NCI-H1694 (cell line): ENCODE measurements at regions not wholly inside any gene's neighbourhood (a gene's known extent, or its start where the extent isn't known, plus 50 kb on each side); places are given as distances from the start of the nearest gene placed in this dataset.
"Not testable (repeated sequence)": the region's sequence is repeated elsewhere in the genome, so short reads cannot be mapped to it uniquely, and the experiment has no call there.

Source experiments
- DNase-seq: peaks from one replicate; lab custom pipeline; 2025; lab: John Stamatoyannopoulos, UW

DNA sequence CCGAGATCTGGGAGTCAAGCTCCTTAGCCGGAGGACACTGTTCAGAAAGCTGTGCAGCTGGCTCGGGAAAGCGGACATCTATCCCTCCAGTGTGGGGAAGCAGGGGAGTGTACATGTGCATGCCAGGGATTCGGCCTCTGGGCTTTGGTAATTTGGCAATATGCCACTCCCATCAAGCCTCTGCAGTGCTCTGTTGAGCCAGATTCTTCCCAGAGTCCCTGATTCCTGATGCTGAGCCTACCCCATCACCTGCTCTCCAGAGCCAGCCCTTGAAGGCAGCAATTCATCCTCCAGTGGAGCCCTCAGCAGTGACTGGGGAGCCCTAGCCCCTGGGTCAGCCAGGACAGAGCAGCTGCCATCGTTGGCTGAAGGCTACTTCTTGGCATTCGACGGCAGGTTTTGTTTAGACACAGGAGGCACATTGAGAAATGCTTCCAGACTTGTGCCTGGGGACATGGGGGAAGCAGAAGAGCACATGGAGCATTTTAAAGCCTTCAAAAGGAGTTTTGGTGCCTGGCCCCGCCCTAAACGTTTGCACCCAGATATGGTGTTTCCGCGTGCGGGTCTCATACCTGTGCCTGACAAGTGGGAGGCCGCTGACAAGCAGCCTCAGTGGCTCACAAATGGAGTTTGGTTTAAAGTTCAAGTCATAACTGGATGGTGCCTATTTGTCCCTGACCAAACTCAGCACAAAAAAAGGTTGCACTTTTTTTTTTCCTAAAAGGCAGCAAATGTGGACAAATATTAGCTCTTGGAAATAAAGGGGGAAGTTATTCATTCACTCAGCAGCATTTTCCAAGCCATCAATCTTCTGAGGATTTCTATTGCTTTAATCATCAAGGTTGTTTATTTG lies 272.8 kb downstream of the CYRIA start:
- no peak for DNase-seq

DNA sequence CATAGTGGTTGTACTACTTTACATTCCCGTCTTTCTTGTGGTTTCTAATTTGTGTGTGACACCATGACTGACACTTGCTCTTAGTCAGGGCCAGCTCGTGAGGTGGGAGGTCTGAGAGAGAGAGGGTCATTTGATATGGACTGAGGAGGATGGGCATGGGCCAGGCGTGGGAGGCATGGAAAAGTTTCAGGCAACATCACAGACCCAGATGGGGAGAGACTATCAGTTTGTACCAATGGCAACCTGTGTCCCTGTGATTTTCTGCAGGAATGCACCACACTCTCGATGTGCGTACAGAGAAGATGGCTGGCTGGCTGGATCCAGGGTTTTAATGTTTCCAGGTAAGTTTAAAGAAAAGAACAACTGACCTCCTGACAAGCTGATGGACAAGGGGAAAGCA lies 273.6 kb downstream of the CYRIA start:
- no peak for DNase-seq

DNA sequence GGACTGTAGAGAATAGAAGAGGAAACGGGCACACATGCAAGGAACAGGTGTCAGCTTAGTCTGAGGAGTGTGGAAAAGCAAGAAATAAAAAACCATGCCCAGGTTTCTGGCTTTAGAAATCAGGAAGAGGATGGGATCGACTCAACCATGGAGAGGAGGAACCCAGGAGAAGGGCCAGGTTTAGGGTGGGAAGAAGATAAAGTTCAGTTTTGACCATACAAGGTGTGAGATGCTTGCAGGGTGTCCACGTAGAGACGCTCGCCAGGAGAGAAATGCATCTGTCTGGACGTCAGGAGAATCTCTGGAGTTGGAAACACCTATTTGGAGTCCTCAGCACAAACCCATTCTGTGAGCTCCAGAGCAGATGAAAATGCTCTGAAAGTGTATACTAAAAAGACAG lies 275.1 kb downstream of the CYRIA start:
- no peak for DNase-seq

GRCh38 chr2:16389611-16390010 lies 276.0 kb downstream of the CYRIA start:
- no peak for DNase-seq

DNA sequence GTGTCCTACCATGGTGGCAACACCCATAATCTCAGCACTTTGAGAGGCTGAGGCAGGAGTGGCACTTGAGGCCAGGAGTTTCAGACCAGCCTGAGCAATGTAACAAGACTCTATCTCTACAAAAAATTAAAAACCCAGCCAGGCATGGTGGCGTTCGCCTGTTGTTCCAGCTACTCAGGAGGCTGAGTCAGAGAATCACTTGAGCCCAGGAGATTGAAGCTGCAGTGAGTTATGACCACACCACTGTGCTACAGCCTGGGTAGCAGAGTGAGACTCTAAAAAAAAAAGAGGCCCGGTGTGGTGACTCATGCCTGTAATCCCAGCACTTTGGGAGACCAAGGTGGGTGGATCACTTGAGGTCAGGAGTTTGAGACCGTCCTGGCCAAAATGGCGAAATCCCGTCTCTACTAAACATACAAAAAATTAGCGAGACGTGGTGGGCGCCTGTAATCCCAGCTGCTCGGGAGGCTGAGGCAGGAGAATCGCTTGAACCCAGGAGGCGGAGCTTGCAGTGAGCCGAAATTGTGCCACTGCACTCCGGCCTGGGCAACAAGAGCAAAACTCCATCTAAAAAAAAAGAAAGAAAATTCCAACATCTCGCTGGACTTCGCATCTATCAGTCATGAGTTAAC lies 277.3 kb downstream of the CYRIA start:
- DNase-seq: not testable (repeated sequence)

- no peak for DNase-seq
Measured at GRCh38 chr2:16387461-16387984, 278.1 kb downstream of the CYRIA start.

DNA sequence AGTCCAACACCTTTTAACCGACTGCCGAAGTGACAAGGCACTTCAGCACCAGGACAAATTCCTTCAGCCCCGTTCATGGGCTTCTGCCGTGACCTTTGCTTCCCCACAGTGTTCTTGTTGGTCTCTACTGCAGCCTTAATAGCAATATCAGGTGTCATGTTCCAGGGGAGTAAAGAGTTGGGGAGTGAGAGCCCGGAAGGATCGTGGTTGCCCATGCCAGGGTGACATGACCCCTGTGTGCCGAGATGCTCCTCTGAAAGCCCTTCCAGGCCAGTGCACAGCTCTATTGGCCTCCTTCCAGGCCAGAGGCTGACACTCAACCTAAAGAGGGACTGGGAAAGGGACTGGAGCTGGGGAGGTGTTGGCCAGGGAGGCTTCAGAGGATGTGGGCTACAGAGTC lies 279.2 kb downstream of the CYRIA start:
- DNase-seq: no peak

DNA sequence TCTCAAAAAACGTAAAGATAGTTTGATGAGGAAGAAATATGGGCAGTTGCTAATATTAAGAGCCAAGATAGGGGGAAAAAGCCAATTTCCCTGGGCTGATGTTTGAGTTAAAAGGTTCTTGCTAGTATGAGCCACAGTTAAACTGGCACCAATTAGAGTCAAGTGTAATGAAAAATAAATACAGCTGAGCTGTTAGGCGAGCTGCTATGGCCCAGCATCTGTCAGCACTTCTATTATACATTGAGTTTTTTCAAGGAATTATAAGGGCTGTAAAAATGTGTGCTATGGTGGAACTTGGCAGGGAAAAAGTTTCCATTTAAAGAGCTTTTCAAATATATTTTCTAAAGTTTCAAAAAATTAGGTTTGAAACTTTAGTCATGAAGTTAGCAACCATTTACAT lies 279.6 kb downstream of the CYRIA start:
- DNase-seq: no peak

DNA sequence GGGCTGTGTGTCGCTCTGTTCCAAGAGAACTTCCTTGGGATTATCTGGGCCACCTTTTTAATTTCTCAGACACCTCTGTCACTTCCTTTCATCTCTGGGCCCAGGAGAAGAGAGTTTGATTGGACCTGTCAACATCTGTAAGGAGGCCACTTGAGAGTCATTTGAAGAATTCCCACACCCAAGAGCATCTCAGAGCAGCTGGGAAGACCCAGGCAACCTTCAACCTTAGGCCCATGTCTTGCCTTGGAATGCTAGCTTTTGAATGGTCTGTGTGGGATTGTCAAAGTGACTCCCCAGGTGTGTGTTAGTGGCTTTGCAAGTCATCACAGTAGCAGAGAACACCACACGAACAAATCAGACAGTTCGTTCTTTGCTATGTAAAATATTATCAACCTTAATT lies 280.3 kb downstream of the CYRIA start:
- no peak for DNase-seq

- no peak for DNase-seq
Measured at GRCh38 chr2:16383411-16383810, 282.2 kb downstream of the CYRIA start.

GRCh38 chr2:16382451-16382850 lies 283.2 kb downstream of the CYRIA start:
- DNase-seq: no peak

- DNase-seq: no peak
Measured at GRCh38 chr2:16381511-16381910, 284.1 kb downstream of the CYRIA start.

DNA sequence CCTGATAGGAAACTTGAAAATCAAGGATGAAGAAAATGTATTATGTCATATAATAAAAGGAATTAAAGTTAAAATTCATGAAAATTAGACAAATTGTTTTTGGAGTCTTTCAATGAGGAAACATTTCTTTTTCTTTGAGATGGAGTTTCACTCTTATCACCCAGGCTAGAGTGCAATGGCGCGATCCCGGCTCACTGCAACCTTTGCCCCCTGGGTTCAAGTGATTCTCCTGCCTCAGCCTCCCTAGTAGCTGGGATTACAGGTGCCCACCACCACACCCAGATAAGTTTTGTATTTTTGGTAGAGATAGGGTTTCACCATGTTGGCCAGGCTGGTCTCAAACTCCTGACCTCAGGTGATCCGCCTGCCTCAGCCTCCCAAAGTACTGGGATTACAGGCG lies 285.7 kb downstream of the CYRIA start:
- not testable (repeated sequence) for DNase-seq

DNA sequence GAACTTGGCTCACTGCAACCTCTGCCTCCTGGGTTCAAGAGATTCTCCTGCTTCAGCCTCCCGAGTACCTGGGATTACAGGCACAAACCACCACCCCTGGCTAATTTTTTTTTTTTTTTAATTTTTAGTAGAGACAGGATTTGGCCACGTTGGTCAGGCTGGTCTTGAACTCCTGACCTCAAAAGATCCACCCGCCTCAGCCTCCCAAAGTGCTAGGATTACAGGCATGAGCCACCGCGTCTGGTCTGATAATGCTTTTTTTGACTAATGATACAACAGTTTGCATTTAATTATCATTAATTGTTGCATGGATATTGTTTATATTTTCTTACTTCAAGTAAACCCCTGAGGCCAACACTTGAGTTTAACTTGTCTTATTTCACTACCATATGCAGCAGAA lies 286.6 kb downstream of the CYRIA start:
- not testable (repeated sequence) for DNase-seq

DNA sequence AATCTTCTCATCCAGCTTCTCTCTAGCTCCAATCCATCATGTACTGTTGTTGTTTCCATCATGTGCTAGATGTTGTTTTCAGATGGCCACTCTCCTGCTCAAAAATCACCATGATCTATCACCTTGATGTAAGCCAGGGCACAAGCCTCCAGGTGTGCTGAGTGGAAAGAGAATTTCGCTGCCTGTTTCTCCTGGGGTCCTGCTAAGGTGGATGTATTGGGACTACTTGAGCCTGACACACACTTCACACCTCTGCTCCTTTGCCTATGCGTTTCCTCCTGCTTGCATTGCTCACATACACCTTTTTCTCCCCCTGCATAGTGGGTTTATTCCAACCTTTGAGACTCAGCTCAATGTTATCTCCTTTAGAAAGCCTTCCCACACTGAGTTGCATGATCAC lies 287.6 kb downstream of the CYRIA start:
- no peak for DNase-seq

- no peak for DNase-seq
Measured at GRCh38 chr2:16375981-16376380, 289.7 kb downstream of the CYRIA start.

GRCh38 chr2:16375351-16375750 lies 290.3 kb downstream of the CYRIA start:
- no peak for DNase-seq

GRCh38 chr2:16374671-16375070 lies 291.0 kb downstream of the CYRIA start:
- DNase-seq: no peak

GRCh38 chr2:16373341-16373740 lies 292.3 kb downstream of the CYRIA start:
- DNase-seq: no peak

DNA sequence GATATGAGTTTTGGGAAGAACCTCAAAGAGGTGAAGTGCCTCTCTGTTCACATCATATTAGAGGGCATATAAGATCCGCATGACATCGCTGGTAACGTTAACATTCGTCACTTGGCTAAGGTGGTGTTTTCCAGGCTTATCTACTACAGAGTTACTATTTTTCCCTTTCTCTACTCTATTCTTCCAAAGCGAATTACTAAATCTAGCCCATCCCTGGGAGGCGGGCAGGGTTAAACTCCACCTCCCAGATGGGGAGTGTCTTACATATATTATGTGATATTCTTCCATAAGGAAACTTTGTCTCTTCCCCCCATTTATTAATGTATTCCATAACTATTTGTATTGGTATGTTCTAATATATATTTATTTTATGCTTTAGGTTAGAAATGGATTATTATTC lies 293.9 kb downstream of the CYRIA start:
- no peak for DNase-seq

GRCh38 chr2:16368951-16369350 lies 296.7 kb downstream of the CYRIA start:
- DNase-seq: no peak

DNA sequence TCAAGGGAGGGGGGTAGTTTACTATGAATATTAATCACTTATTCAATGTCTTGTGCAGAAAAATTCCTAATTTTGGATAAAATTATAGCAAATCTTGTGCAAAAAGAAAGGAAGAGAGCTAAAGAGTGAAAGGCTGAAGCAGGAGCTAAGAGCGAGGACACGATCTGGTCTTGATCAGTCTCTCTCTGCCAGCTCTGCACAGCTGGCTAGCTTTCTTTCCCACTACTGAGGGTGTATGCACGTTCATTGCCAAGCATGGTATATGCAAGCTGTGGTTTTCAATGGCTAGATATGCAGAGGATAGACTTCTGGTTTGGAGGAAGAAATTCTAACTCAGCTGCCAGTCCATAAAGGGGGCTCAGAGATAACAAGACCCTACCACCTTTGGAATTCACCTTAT lies 297.3 kb downstream of the CYRIA start:
- no peak for DNase-seq

- DNase-seq: no peak
Measured at GRCh38 chr2:16365366-16365765, 300.3 kb downstream of the CYRIA start.
